ENCODE measurements at regions not wholly inside any gene's neighbourhood (a gene's known extent, or its start where the extent isn't known, plus 50 kb on each side); places are given as distances from the start of the nearest gene placed in this dataset.

GRCh38 chr5:120092649-120093048 is 371.5 kb upstream of the PRR16 start:
- TF ChIP-seq CTCF (IDR thresholded peaks at IDR 0.05) (no peak), POLR2A (IDR thresholded peaks at IDR 0.05) (no peak), EP300 (IDR thresholded peaks at IDR 0.05) (no peak)
